Hepatocyte (in vitro differentiated cells): ENCODE measurements at regions not wholly inside any gene's neighbourhood (a gene's known extent, or its start where the extent isn't known, plus 50 kb on each side); places are given as distances from the start of the nearest gene placed in this dataset.

Experiments
- DNase-seq: peaks from one replicate; pipeline ENCODE4 v3.0.0-alpha.2; 2016; ENCODE audit warnings: low spot score
- H2AFZ ChIP-seq: fragments of 200-600 bp; sonication (generic); 2 replicates; pipeline ENCODE4 v1.6.0; 2016; ENCODE audit warnings: antibody characterized with exemption, mild to moderate bottlenecking
- H3K27ac ChIP-seq: fragments of 200-600 bp; sonication (generic); 2 replicates; pipeline ENCODE4 v1.5.1; 2016; ENCODE audit warnings: mild to moderate bottlenecking
- H3K27me3 ChIP-seq: fragments of 200-600 bp; sonication (generic); 2 replicates; pipeline ENCODE4 v1.6.1; 2016
- H3K36me3 ChIP-seq: fragments of 200-600 bp; sonication (generic); replicated peaks from 2 replicates; pipeline ENCODE4 v1.5.1; 2016; ENCODE audit warnings: low read depth; ENCODE audit not compliant: insufficient read depth
- H3K4me1 ChIP-seq: fragments of 200-600 bp; sonication (generic); 2 replicates; pipeline ENCODE4 v1.5.1; 2016; ENCODE audit warnings: mild to moderate bottlenecking, moderate library complexity; ENCODE audit not compliant: insufficient read depth
- H3K4me2 ChIP-seq: fragments of 200-600 bp; sonication (generic); 2 replicates; pipeline ENCODE4 v1.6.0; 2016
- H3K4me3 ChIP-seq: fragments of 200-600 bp; sonication (generic); 2 replicates; pipeline ENCODE4 v1.5.1; 2016; ENCODE audit warnings: mild to moderate bottlenecking
- H3K79me2 ChIP-seq: fragments of 200-600 bp; sonication (generic); 2 replicates; pipeline ENCODE4 v1.6.0; 2017; ENCODE audit warnings: mild to moderate bottlenecking
- H3K9me2 ChIP-seq: fragments of 200-600 bp; sonication (generic); replicated peaks from 2 replicates; pipeline ENCODE4 v1.6.0; 2017; ENCODE audit warnings: mild to moderate bottlenecking; ENCODE audit not compliant: insufficient read depth
- H3K9me3 ChIP-seq: fragments of 200-600 bp; sonication (generic); 2 replicates; pipeline ENCODE4 v1.5.1; 2016; ENCODE audit warnings: low read depth, mild to moderate bottlenecking
- H4K20me1 ChIP-seq: fragments of 200-600 bp; sonication (generic); 2 replicates; pipeline ENCODE4 v1.6.0; 2016; ENCODE audit warnings: mild to moderate bottlenecking; ENCODE audit not compliant: insufficient read depth, poor library complexity, severe bottlenecking
- EZH2 ChIP-seq: fragments of 200-600 bp; sonication (generic); IDR thresholded peaks from 2 replicates; pipeline ENCODE4 v1.6.1; 2016; ENCODE audit warnings: antibody characterized with exemption, mild to moderate bottlenecking, borderline replicate concordance
- EZH2phosphoT487 ChIP-seq: fragments of 200-600 bp; sonication (generic); IDR thresholded peaks from one replicate; pipeline ENCODE4 v1.6.1; 2018; ENCODE audit warnings: antibody characterized with exemption, mild to moderate bottlenecking, low read depth, moderate library complexity; ENCODE audit not compliant: unreplicated experiment, severe bottlenecking
- WGBS: methylation state at CpG from one replicate; pipeline ENCODE4 v1.1.6; 2016; ENCODE audit warnings: low lambda C conversion rate; ENCODE audit errors: missing lambda C conversion rate; 5-methylcytosine and 5-hydroxymethylcytosine counted together
- TF ChIP-seq, protein P1 (sequence below): fragments of 200-600 bp; sonication (generic); IDR thresholded peaks from 2 replicates; pipeline ENCODE4 v1.5.1; 2016; ENCODE audit warnings: antibody characterized with exemption, mild to moderate bottlenecking; ENCODE audit not compliant: poor library complexity

DNA sequence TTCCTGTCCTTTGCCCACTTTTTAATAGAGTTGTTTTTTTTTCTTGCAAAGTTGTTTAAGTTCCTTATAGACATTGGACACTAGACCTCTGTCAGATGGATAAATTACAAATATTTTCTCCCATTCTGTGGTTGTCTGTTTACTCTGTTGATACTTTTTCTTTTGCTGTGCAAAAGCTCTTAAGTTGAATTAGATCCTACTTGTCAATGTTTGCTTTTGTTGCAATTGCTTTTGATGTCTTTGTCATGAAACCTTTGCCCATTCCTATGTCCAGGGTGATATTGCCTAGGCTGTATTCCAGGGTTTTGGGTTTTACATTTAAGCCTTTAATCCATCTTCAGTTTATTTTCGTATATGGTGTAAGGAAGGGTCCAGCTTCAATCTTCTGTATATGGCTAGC, 76.9 kb upstream of the AGR3 start:
- H3K79me2 ChIP-seq: no peaks in the 10 kb centered on the region
- no peak overlapping the region for H3K27ac ChIP-seq
- H3K4me3 ChIP-seq: no peak overlapping the region
- DNase-seq: no peak
- no peaks in the 10 kb centered on the region for H3K9me2 ChIP-seq
- H3K27me3 ChIP-seq: no peaks in the 10 kb centered on the region
- H2AFZ ChIP-seq: no peak overlapping the region
- no peak for TF ChIP-seq EZH2phosphoT487
- TF ChIP-seq, protein P1, sequence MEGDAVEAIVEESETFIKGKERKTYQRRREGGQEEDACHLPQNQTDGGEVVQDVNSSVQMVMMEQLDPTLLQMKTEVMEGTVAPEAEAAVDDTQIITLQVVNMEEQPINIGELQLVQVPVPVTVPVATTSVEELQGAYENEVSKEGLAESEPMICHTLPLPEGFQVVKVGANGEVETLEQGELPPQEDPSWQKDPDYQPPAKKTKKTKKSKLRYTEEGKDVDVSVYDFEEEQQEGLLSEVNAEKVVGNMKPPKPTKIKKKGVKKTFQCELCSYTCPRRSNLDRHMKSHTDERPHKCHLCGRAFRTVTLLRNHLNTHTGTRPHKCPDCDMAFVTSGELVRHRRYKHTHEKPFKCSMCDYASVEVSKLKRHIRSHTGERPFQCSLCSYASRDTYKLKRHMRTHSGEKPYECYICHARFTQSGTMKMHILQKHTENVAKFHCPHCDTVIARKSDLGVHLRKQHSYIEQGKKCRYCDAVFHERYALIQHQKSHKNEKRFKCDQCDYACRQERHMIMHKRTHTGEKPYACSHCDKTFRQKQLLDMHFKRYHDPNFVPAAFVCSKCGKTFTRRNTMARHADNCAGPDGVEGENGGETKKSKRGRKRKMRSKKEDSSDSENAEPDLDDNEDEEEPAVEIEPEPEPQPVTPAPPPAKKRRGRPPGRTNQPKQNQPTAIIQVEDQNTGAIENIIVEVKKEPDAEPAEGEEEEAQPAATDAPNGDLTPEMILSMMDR: no peak
- no peak for TF ChIP-seq EZH2
- peaks cover 4% of the 10 kb centered on the region for H3K4me1 ChIP-seq
- no peaks in the 10 kb centered on the region for H4K20me1 ChIP-seq
- WGBS: 76% methylated on average over 1 of the region's 1 CpG
- no peak overlapping the region for H3K4me2 ChIP-seq
- H3K9me3 ChIP-seq: no peaks in the 10 kb centered on the region
- no peaks in the 10 kb centered on the region for H3K36me3 ChIP-seq

- H3K79me2 ChIP-seq: no peaks in the 10 kb centered on the region
- H3K36me3 ChIP-seq: no peaks in the 10 kb centered on the region
- H3K4me2 ChIP-seq: no peak overlapping the region
- no peak overlapping the region for H3K4me3 ChIP-seq
- no peaks in the 10 kb centered on the region for H3K27me3 ChIP-seq
- no peaks in the 10 kb centered on the region for H3K9me3 ChIP-seq
- no peak for DNase-seq
- peaks cover 4% of the 10 kb centered on the region for H3K4me1 ChIP-seq
- no peak overlapping the region for H3K27ac ChIP-seq
- H4K20me1 ChIP-seq: no peaks in the 10 kb centered on the region
- no peak overlapping the region for H2AFZ ChIP-seq
- 96% methylated on average over 1 of the region's 1 CpG for WGBS
- H3K9me2 ChIP-seq: no peaks in the 10 kb centered on the region
- TF ChIP-seq EZH2 (no peak), EZH2phosphoT487 (no peak)
- TF ChIP-seq, protein P1: no peak
These were observed 78.7 kb upstream of the AGR3 start for GRCh38 chr7:16960337-16960965.

DNA sequence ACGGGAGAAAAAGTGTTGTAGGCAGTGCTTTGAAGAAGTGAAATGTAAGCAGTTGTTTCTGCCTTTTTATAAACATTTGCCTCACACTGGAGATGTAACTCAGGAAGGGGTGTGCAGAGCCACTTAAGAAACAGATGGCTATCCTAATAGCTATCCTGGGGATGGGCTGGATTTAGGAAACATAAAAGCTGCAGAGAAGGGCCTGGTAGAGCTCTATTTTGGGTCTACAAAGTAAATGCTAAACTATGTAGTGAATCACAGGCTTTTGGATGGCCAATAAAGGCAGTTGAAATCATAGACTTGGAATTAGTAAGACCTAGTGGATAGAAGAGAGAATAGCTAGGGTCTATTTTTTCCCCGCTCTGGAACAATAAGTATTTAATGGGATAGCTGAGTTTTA, 79.9 kb upstream of the AGR3 start:
- no peaks in the 10 kb centered on the region for H3K79me2 ChIP-seq
- H3K9me2 ChIP-seq: no peaks in the 10 kb centered on the region
- DNase-seq: peak; percentile 19
- peaks cover 4% of the 10 kb centered on the region for H3K4me1 ChIP-seq
- H2AFZ ChIP-seq: no peak overlapping the region
- H3K36me3 ChIP-seq: no peaks in the 10 kb centered on the region
- no peaks in the 10 kb centered on the region for H3K27me3 ChIP-seq
- no peaks in the 10 kb centered on the region for H3K9me3 ChIP-seq
- H3K4me2 ChIP-seq: no peak overlapping the region
- H3K27ac ChIP-seq: no peak overlapping the region
- 51% methylated on average over 2 of the region's 2 CpGs for WGBS
- no peaks in the 10 kb centered on the region for H4K20me1 ChIP-seq
- TF ChIP-seq EZH2phosphoT487: no peak
- TF ChIP-seq EZH2: no peak
- TF ChIP-seq, protein P1: no peak
- no peak overlapping the region for H3K4me3 ChIP-seq
